Astrocyte (in vitro differentiated cells and primary cell): ENCODE measurements at regions not wholly inside any gene's neighbourhood (a gene's known extent, or its start where the extent isn't known, plus 50 kb on each side); places are given as distances from the start of the nearest gene placed in this dataset.

ENCODE experiments used
- DNase-seq: peaks from one replicate; pipeline ENCODE4 v3.0.0-alpha.2; 2010; ENCODE audit warnings: low read depth
- FAIRE-seq: peaks from 2 replicates; lab custom pipeline; 2011; peaks lifted over from hg19 to GRCh38; lab: Jason Lieb, UNC
- H2AFZ ChIP-seq: 2 replicates; pipeline ENCODE4 v1.6.0; 2012; ENCODE audit warnings: low read depth, low read length, inconsistent platforms
- H3K27ac ChIP-seq: 2 replicates; pipeline ENCODE4 v1.5.1; 2011; ENCODE audit warnings: low read depth, low read length, inconsistent platforms
- H3K27me3 ChIP-seq: 2 replicates; pipeline ENCODE4 v1.6.0; 2011; ENCODE audit warnings: low read length, inconsistent platforms; ENCODE audit not compliant: insufficient read depth
- H3K36me3 ChIP-seq: 2 replicates; pipeline ENCODE4 v1.5.1; 2011; ENCODE audit warnings: low read length, inconsistent platforms; ENCODE audit not compliant: insufficient read depth
- H3K4me1 ChIP-seq: 2 replicates; pipeline ENCODE4 v1.5.1; 2011; ENCODE audit warnings: low read length, inconsistent platforms; ENCODE audit not compliant: insufficient read depth
- H3K4me2 ChIP-seq: 2 replicates; pipeline ENCODE4 v1.6.0; 2012; ENCODE audit warnings: low read length, inconsistent platforms
- H3K4me3 ChIP-seq: 2 replicates; pipeline ENCODE4 v1.5.1; 2011; ENCODE audit warnings: low read depth, mild to moderate bottlenecking, low read length, inconsistent platforms; ENCODE audit not compliant: insufficient read depth
- H3K79me2 ChIP-seq: 2 replicates; pipeline ENCODE4 v1.6.0; 2012; ENCODE audit warnings: mild to moderate bottlenecking, low read length, inconsistent platforms; ENCODE audit not compliant: insufficient read depth
- H3K9ac ChIP-seq: 2 replicates; pipeline ENCODE4 v1.6.0; 2012; ENCODE audit warnings: mild to moderate bottlenecking, low read length, inconsistent platforms
- H3K9me3 ChIP-seq: 2 replicates; pipeline ENCODE4 v1.5.1; 2012; ENCODE audit warnings: low read depth, mild to moderate bottlenecking, low read length, inconsistent platforms; ENCODE audit not compliant: insufficient read depth
- H4K20me1 ChIP-seq: 2 replicates; pipeline ENCODE4 v1.6.0; 2012; ENCODE audit warnings: low read length, inconsistent platforms; ENCODE audit not compliant: insufficient read depth
- H3K27ac Mint-ChIP-seq: one replicate; pipeline ENCODE4 v1.8.0; 2021; ENCODE audit warnings: mild to moderate bottlenecking, mixed read lengths; ENCODE audit not compliant: unreplicated experiment
- H3K27me3 Mint-ChIP-seq: one replicate; pipeline ENCODE4 v1.8.0; 2021; ENCODE audit warnings: low read depth, mixed read lengths; ENCODE audit not compliant: unreplicated experiment
- H3K36me3 Mint-ChIP-seq: one replicate; pipeline ENCODE4 v1.8.0; 2021; ENCODE audit warnings: low read depth, mixed read lengths; ENCODE audit not compliant: unreplicated experiment
- H3K4me1 Mint-ChIP-seq: one replicate; pipeline ENCODE4 v1.8.0; 2021; ENCODE audit warnings: low read depth, mixed read lengths; ENCODE audit not compliant: unreplicated experiment
- H3K4me3 Mint-ChIP-seq: one replicate; pipeline ENCODE4 v1.8.0; 2021; ENCODE audit warnings: mild to moderate bottlenecking, moderate library complexity, mixed read lengths; ENCODE audit not compliant: unreplicated experiment
- H3K9me3 Mint-ChIP-seq: one replicate; pipeline ENCODE4 v1.8.0; 2021; ENCODE audit warnings: mild to moderate bottlenecking, mixed read lengths; ENCODE audit not compliant: unreplicated experiment
- EZH2 ChIP-seq: IDR thresholded peaks from 2 replicates; pipeline ENCODE4 v1.6.1; 2012; ENCODE audit warnings: mild to moderate bottlenecking, low read length, inconsistent platforms; ENCODE audit not compliant: insufficient read depth
- TF ChIP-seq, protein P1 (sequence below): IDR thresholded peaks from 2 replicates; pipeline ENCODE4 v1.5.1; 2011; ENCODE audit warnings: low read depth, mild to moderate bottlenecking, inconsistent platforms, low read length, moderate library complexity; ENCODE audit not compliant: insufficient read depth

DNA sequence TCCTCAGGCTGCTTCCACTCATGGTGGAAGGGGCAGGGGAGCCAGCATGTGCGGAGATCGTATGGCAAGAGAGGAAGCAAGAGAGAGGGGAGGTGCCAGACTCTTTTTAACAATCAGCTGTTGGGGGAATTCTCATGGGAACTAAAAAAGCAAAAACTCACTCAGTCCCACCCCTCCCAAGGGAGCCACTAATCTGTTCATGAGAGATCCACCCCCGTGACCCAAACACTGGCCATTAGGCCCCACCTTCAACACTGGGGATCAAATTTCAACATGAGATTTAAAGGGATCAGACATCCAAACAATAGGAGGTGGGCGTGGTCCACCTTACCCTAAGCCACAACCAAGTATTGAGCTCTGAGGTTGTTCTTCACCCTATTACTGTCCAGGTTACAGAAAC lies 375.1 kb downstream of the GRIN2B start:
- no peak for FAIRE-seq
- H3K4me1 ChIP-seq, result no peaks in the 10 kb centered on the region

DNA sequence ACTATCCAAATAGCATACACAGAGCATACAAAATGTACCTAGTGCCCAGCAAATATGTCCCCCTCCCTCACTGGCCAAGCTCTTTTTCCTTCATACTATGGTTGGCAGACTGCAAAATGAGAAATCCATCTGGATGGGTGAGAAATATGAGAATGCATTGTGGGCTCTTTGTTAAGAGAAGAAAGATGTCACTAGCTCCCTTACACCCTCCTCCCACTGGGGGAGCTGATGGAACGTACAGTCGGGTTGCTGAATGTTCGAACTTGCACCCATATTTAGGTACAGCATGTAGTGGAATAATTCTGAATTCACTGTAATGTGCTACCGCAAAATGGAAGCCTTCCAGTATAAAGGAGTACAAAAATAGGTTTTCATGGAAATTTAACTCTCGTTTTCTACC lies 377.4 kb downstream of the GRIN2B start:
- no peak for TF ChIP-seq EZH2
- TF ChIP-seq, protein P1, sequence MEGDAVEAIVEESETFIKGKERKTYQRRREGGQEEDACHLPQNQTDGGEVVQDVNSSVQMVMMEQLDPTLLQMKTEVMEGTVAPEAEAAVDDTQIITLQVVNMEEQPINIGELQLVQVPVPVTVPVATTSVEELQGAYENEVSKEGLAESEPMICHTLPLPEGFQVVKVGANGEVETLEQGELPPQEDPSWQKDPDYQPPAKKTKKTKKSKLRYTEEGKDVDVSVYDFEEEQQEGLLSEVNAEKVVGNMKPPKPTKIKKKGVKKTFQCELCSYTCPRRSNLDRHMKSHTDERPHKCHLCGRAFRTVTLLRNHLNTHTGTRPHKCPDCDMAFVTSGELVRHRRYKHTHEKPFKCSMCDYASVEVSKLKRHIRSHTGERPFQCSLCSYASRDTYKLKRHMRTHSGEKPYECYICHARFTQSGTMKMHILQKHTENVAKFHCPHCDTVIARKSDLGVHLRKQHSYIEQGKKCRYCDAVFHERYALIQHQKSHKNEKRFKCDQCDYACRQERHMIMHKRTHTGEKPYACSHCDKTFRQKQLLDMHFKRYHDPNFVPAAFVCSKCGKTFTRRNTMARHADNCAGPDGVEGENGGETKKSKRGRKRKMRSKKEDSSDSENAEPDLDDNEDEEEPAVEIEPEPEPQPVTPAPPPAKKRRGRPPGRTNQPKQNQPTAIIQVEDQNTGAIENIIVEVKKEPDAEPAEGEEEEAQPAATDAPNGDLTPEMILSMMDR, result no peak
- Histone ChIP-seq H3K9me3 (peaks cover 3% of the 10 kb centered on the region), H2AFZ (no peak overlapping the region), H3K36me3 (no peaks in the 10 kb centered on the region), H3K27me3 (no peaks in the 10 kb centered on the region), H3K4me1 (no peaks in the 10 kb centered on the region), H3K9ac (no peak overlapping the region), H3K4me3 (no peak overlapping the region), H3K79me2 (no peaks in the 10 kb centered on the region), H3K4me2 (no peak overlapping the region), H3K27ac (no peak overlapping the region), H4K20me1 (no peaks in the 10 kb centered on the region)
- no peaks in the 10 kb centered on the region for H3K4me1 Mint-ChIP-seq
- H3K4me3 Mint-ChIP-seq, result no peak overlapping the region
- no peaks in the 10 kb centered on the region for H3K36me3 Mint-ChIP-seq
- DNase-seq (no peak), FAIRE-seq (no peak)
- H3K9me3 Mint-ChIP-seq, result no peaks in the 10 kb centered on the region
- H3K27ac Mint-ChIP-seq, result no peak overlapping the region
- peaks cover 3% of the 10 kb centered on the region for H3K27me3 Mint-ChIP-seq

More for the DNA sequence above, 375.1 kb downstream of the GRIN2B start:
- H3K36me3 Mint-ChIP-seq, result no peaks in the 10 kb centered on the region
- Histone ChIP-seq H3K27ac (no peak overlapping the region), H3K9ac (no peak overlapping the region), H3K36me3 (no peaks in the 10 kb centered on the region), H4K20me1 (no peaks in the 10 kb centered on the region), H3K4me3 (no peak overlapping the region), H3K9me3 (peaks cover 3% of the 10 kb centered on the region), H3K27me3 (no peaks in the 10 kb centered on the region), H3K4me2 (no peak overlapping the region), H2AFZ (no peak overlapping the region), H3K79me2 (no peaks in the 10 kb centered on the region)
- DNase-seq, result no peak
- no peaks in the 10 kb centered on the region for H3K27me3 Mint-ChIP-seq
- H3K4me3 Mint-ChIP-seq, result no peak overlapping the region
- H3K9me3 Mint-ChIP-seq, result no peaks in the 10 kb centered on the region
- no peaks in the 10 kb centered on the region for H3K4me1 Mint-ChIP-seq
- no peak for TF ChIP-seq EZH2
- TF ChIP-seq, protein P1, result no peak
- H3K27ac Mint-ChIP-seq, result no peak overlapping the region

DNA sequence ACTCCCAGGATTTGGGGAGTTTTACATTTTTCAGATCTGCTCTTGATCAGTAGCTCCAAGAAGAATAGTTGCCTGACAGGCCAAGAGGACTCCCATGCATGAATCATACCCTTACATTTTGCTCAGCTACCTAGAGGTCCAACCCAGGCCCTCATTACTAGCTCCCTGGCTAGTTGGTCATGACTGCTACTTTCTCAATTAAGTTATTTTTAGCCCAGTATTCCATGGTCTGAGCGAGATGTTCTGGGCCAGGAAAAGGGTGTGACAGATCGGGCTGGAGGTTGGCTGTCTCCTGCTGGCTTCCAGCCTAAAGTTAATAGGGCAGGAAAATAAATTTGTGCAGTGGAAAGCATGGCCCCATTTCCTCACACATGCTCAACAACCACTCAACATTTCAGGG lies 379.2 kb downstream of the GRIN2B start:
- no peak overlapping the region for H3K27ac Mint-ChIP-seq
- peaks cover 3% of the 10 kb centered on the region for H3K27me3 Mint-ChIP-seq
- H3K27ac ChIP-seq, result no peak overlapping the region
- H4K20me1 ChIP-seq, result no peaks in the 10 kb centered on the region
- H3K9me3 Mint-ChIP-seq, result no peaks in the 10 kb centered on the region
- H3K4me1 ChIP-seq, result no peaks in the 10 kb centered on the region
- H3K4me3 ChIP-seq, result no peak overlapping the region
- H3K36me3 ChIP-seq, result no peaks in the 10 kb centered on the region
- H3K4me2 ChIP-seq, result no peak overlapping the region
- H3K9me3 ChIP-seq, result peaks cover 3% of the 10 kb centered on the region
- H2AFZ ChIP-seq, result no peak overlapping the region
- no peaks in the 10 kb centered on the region for H3K27me3 ChIP-seq
- TF ChIP-seq, protein P1, result no peak
- TF ChIP-seq EZH2, result no peak
- H3K36me3 Mint-ChIP-seq, result no peaks in the 10 kb centered on the region
- DNase-seq (no peak), FAIRE-seq (no peak)
- no peak overlapping the region for H3K4me3 Mint-ChIP-seq
- no peaks in the 10 kb centered on the region for H3K4me1 Mint-ChIP-seq
- H3K9ac ChIP-seq, result no peak overlapping the region
- H3K79me2 ChIP-seq, result no peaks in the 10 kb centered on the region
